ENCODE measurements at regions not wholly inside any gene's neighbourhood (a gene's known extent, or its start where the extent isn't known, plus 50 kb on each side); places are given as distances from the start of the nearest gene placed in this dataset.
"Not testable (repeated sequence)": the region's sequence is repeated elsewhere in the genome, so short reads cannot be mapped to it uniquely, and the experiment has no call there.

- no peak for DNase-seq
Observed at GRCh38 chr20:12512755-12513154, 496.0 kb upstream of the SPTLC3 start.

- no peak for DNase-seq
Observed at GRCh38 chr20:12528104-12528503, 480.7 kb upstream of the SPTLC3 start.

- DNase-seq = no peak
Observed at GRCh38 chr20:12528591-12529041, 480.2 kb upstream of the SPTLC3 start.

GRCh38 chr20:12531626-12532025 is 477.1 kb upstream of the SPTLC3 start:
- no peak for DNase-seq

GRCh38 chr20:12535316-12535715 is 473.5 kb upstream of the SPTLC3 start:
- DNase-seq = peak in 1 of 2 experiments; percentile 7

- DNase-seq = no peak
Observed at GRCh38 chr20:12535770-12536169, 473.0 kb upstream of the SPTLC3 start.

- no peak for DNase-seq
Observed at GRCh38 chr20:12554426-12554825, 454.3 kb upstream of the SPTLC3 start.

- DNase-seq = no peak
Observed at GRCh38 chr20:12555369-12555768, 453.4 kb upstream of the SPTLC3 start.

GRCh38 chr20:12555849-12556248 is 452.9 kb upstream of the SPTLC3 start:
- DNase-seq = not testable (repeated sequence)

- DNase-seq = no peak
Observed at GRCh38 chr20:12557224-12557623, 451.5 kb upstream of the SPTLC3 start.

GRCh38 chr20:12564979-12565378 is 443.8 kb upstream of the SPTLC3 start:
- DNase-seq = no peak

GRCh38 chr20:12566596-12566995 is 442.2 kb upstream of the SPTLC3 start:
- DNase-seq = no peak

- DNase-seq = peak; percentile 28 to 32
Observed at GRCh38 chr20:12570371-12570770, 438.4 kb upstream of the SPTLC3 start.

GRCh38 chr20:12573442-12573841 is 435.3 kb upstream of the SPTLC3 start:
- DNase-seq = no peak

- no peak for DNase-seq
Observed at GRCh38 chr20:12575352-12576095, 433.2 kb upstream of the SPTLC3 start.

GRCh38 chr20:12577213-12577612 is 431.6 kb upstream of the SPTLC3 start:
- DNase-seq = no peak

- DNase-seq = peak in 1 of 2 experiments; percentile 7
Observed at GRCh38 chr20:12581644-12582289, 427.0 kb upstream of the SPTLC3 start.

GRCh38 chr20:12582710-12583109 is 426.1 kb upstream of the SPTLC3 start:
- not testable (repeated sequence) for DNase-seq

GRCh38 chr20:12591949-12592470 is 416.8 kb upstream of the SPTLC3 start:
- DNase-seq = peak in 1 of 2 experiments; percentile 10

- no peak for DNase-seq
Observed at GRCh38 chr20:12592756-12593155, 416.0 kb upstream of the SPTLC3 start.

GRCh38 chr20:12593342-12593873 is 415.4 kb upstream of the SPTLC3 start:
- DNase-seq = no peak

- peak; percentile 2 to 22 for DNase-seq
Observed at GRCh38 chr20:12594410-12595088, 414.2 kb upstream of the SPTLC3 start.

- no peak for DNase-seq
Observed at GRCh38 chr20:12595841-12596240, 412.9 kb upstream of the SPTLC3 start.
